ENCODE measurements at regions not wholly inside any gene's neighbourhood (a gene's known extent, or its start where the extent isn't known, plus 50 kb on each side); places are given as distances from the start of the nearest gene placed in this dataset.

- TF ChIP-seq CTCF (IDR thresholded peaks at IDR 0.05): no peak
- no peak for TF ChIP-seq POLR2A (IDR thresholded peaks at IDR 0.05)
Observed at GRCh38 chr4:178063568-178063967, 621.3 kb upstream of the AGA start.
